COLO829 (cell line): ENCODE measurements at regions not wholly inside any gene's neighbourhood (a gene's known extent, or its start where the extent isn't known, plus 50 kb on each side); places are given as distances from the start of the nearest gene placed in this dataset.
A peak's percentile ranks its signal among the peaks of the same experiment; 100 is the strongest.

ENCODE experiments used
- DNase-seq: peaks from one replicate; pipeline ENCODE4 v3.0.0; 2012; ENCODE audit warnings: low spot score

GRCh38 chr9:13990331-13990730 lies 323.6 kb downstream of the NFIB start:
- DNase-seq: no peak

DNA sequence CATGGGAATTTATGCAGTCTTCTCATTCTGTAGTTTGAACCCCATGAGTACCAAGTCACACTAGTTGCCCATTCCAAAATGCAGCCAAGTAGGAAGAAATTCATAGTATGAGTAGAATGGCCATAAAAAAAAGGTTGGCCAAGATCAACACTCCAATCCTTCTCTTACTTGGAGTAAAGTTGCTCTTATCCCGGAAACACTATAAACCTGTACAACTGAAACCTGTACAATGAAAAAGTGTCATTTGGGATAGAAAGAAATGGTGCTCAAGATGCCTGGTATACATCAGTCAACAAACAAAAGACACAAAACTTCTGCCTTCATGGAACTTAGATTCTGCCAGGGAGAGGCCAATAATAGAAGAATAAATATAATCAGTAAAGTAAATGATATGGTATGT lies 325.0 kb downstream of the NFIB start:
- no peak for DNase-seq

DNA sequence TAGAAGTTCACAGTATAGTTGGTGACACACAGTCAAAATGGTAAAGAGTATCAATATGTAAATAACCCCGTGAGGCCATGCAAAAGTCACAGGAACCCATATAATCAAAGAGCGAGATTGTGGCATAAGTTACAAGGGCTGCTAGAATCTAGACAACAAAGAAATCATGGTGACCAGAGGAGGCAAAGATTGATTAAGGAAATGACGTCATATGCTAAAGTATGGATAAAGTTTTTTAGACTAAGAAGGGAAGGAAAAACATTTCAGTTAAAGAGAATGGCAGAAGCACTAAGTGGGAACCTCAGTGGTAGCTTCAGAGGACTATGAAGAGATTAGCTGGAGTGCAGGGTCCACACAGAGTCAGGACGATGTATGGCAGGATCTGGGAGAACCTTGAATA lies 330.3 kb downstream of the NFIB start:
- no peak for DNase-seq

- no peak for DNase-seq
These were observed 334.0 kb downstream of the NFIB start for GRCh38 chr9:13979941-13980318.

GRCh38 chr9:13975611-13976290 lies 338.2 kb downstream of the NFIB start:
- no peak for DNase-seq

GRCh38 chr9:13974891-13975290 lies 339.1 kb downstream of the NFIB start:
- no peak for DNase-seq

- DNase-seq: no peak
These were observed 341.8 kb downstream of the NFIB start for GRCh38 chr9:13971966-13972655.

DNA sequence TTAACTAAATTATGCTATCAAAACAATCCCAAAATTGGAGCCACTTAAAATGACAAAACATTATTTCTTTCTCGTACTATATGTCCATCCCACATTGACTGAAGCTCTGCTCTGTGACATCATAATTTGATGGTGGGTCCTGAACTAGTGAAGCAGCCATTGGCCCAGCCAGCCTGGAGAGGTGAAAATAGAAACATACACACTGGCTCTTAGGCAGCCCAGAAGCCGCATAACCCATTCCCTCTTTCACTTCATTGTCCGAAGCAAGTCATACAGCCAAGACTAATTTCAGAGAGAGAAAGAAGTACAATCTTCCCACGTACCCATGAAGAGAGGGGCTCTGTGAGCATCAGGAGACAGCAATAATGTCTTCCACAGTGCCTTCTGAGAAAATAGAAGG lies 342.5 kb downstream of the NFIB start:
- no peak for DNase-seq

GRCh38 chr9:13970426-13970825 lies 343.5 kb downstream of the NFIB start:
- DNase-seq: no peak

GRCh38 chr9:13970018-13970417 lies 343.9 kb downstream of the NFIB start:
- no peak for DNase-seq

- DNase-seq: no peak
These were observed 346.5 kb downstream of the NFIB start for GRCh38 chr9:13967438-13967837.

DNA sequence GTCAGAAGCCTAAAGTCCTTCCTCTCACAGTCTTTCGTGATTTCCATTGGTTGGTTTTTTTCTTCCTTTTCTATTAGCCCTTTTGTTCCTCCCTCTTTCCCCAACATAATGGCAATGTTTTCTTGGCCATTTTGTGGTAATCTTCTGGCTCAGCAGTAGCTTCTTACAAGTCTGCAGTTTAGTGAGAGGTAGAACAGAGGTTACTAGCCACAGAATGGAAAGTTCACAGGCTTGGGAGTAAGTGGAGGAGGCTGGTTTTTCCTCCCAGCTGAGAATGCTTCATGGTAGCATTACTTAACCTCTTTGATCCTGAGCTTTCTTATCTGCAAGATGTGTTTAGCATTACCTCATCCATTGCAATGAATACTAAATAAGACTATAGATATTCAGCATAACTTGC lies 346.9 kb downstream of the NFIB start:
- no peak for DNase-seq

DNA sequence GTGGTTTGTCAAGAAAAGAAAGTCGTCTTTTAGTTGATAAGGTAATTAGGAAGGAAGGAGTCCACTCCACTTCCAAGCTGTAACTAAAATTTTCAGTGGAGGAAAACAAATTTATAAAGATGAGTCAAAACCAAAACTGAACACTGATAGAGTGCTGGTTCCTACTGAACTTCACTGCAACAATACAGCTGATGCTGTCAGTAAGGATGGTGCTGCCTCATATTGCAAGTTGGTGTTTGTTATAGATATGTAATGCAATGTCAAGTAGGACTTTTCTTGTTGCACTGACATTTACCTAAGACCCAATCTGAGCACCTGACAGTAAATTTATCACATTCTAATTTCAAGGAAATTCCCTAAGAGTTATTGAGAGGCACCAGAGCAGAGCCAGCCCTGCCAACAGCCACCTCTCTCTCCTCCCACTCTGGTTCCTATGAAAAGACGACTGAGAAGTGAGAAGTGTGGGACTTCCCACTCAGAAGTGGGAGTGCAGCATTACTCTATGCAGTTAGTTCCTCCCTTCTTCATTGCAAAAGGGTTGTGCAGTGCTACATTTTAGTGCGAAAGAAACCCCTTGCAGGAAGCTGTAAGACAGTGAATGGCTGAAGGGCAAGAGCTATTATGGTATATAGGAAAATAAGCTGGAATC lies 350.8 kb downstream of the NFIB start:
- no peak for DNase-seq

- no peak for DNase-seq
These were observed 351.9 kb downstream of the NFIB start for GRCh38 chr9:13962006-13962405.

DNA sequence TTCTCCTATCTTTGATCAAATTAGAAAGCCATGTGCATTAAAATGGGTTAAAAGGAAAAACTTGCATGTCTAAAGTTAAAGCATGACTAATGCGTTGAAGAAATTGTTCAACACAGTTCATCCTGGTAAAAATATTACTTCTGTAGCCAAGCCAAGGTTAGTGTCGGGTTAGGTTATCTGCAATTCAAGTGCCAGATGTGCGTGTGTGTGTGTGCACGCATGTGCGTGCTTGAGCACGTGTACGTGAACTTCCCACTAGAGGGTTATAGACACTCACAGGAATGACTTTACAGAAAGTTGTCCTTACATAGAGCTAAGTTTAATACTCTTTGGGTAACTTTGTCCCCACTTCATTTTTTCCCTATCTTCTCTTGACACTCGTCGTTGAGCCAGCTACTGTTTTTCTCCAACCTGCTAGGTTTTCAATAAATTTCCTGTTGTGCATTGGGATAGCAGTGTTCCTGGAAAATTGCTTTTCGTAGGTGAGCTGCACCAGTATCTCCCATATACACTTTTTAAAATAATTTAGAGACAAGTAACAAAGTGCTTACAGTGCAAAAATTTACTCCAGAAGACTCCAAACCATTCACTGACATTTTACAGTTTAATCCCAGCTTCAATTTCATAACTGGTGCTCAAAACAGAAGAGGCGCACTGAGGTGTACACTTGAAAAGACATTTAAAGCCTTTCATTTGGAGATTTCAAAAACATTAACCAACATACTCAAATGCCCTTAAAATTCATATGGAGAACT lies 353.8 kb downstream of the NFIB start:
- no peak for DNase-seq

GRCh38 chr9:13958672-13959071 lies 355.3 kb downstream of the NFIB start:
- DNase-seq: no peak

- DNase-seq: no peak
These were observed 356.9 kb downstream of the NFIB start for GRCh38 chr9:13957089-13957488.

DNA sequence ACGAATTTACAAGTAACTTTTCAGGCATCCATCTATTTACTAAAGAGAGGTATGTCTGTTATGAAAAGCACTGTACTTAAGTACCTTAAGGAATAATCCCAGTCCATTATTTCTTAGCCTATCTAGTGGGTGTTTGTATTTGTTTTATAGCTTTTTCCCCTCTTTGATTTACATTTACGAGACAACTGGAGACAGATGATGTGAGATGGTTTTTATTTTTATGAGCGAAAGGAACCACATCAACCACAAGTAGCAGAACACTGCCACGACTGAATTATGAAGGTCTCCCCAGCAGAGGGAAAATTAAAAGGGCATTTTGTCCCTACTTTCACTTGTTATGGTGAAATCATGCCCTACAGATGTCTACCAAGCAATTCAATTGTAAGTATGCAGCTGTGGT lies 357.8 kb downstream of the NFIB start:
- no peak for DNase-seq

DNA sequence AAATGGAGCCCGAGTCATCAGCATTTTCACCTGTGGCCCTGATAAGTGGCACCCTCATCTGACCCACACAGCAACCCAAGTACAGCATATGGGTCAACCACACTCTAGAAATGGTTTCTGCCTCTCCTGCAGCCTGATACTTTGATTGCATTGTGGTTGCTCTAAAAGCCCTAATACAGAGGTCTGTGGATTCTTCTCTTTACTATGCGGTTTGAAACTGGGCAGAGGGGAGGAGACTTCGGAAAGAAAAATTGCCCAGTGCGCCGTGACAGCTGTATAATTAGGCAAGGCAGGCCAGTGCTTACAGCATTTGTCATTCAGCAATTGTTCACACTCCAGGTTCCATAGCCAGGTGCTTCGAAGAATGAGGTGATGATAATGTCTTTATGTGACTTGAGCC lies 361.0 kb downstream of the NFIB start:
- DNase-seq: no peak

- DNase-seq: no peak
These were observed 365.9 kb downstream of the NFIB start for GRCh38 chr9:13948037-13948436.

GRCh38 chr9:13943176-13943575 lies 370.8 kb downstream of the NFIB start:
- no peak for DNase-seq

DNA sequence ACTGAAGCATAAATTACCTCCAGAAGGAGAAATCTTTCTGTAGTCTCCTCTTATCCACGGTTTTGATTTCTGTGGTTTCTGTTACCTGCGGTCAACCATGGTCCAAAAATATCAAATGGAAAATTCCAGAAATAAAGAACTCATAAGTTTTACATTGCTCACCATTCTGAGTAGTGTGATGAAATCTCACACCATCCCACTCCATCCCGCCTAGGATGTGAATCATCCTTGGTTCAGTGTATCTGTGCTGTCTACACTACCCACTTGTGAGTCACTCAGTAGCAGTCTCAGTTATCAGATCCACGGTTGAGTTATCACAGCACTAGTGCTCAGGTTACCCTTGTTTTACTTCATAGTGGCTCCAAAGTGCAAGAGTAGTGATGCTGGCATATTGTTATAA lies 371.2 kb downstream of the NFIB start:
- DNase-seq: peak; percentile 9

- DNase-seq: no peak
These were observed 371.7 kb downstream of the NFIB start for GRCh38 chr9:13942201-13942600.
